AG08395 (cell line): ENCODE measurements at regions not wholly inside any gene's neighbourhood (a gene's known extent, or its start where the extent isn't known, plus 50 kb on each side); places are given as distances from the start of the nearest gene placed in this dataset.

Experiments used
- DNase-seq: peaks from one replicate; pipeline ENCODE4 v3.0.0; 2012; ENCODE audit warnings: mixed read lengths, low spot score

DNA sequence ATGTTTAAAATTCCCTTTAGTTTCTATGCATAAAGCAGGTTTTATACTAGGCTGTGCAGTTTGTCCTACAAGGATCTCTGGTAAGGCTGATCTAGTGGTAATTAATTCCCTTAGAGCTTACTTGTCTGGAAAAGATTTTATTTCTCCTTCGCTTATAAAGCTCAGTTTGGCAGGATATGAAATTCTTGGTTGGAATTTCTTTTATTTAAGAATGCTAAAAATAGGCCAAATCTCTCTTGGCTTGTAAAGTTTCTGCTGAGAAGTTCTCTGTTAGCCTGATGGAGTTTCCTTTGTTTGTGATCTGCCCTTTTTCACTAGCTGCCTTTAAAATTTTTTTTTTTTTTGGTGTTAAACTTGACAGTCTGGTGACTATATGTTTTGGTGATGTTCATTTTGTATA, 237.1 kb upstream of the TLE4 start:
- no peak for DNase-seq

- DNase-seq = no peak
Measured at GRCh38 chr9:79335987-79336386, 235.8 kb upstream of the TLE4 start.

- no peak for DNase-seq
Measured at GRCh38 chr9:79341561-79341960, 230.2 kb upstream of the TLE4 start.

DNA sequence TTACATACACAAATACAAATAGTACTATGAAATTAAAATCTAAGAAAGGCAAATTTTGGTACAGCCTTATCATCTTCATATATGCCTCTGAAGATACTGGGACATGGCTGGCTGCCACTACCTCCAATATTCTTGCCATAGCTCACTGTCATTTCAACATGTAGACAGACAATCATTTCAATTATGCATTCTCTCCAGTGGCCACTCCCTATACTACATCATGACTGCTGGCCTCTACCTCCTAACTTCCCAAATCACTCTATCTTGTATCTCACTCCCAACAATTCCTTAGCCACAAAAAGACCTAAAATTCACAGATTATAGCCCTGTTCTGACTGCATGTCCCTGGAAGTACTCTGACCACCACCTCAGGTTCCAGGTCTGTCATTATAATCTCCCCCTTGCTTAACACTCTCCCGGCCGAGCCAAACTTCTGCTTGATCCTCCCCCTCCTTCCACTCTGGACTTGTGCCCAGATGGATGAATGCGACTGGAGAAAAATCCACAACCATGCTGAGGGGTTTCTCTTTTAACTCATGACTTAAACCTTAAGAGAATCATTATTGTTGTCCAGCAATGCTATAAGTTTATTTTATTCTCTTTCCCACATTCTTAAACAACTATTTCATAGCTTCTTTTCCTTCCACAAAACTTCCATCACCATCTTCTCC, 225.3 kb upstream of the TLE4 start:
- peak; percentile 5 for DNase-seq

- DNase-seq = no peak
Measured at GRCh38 chr9:79352322-79352721, 219.4 kb upstream of the TLE4 start.

GRCh38 chr9:79353856-79354520, 217.8 kb upstream of the TLE4 start:
- DNase-seq = peak; percentile 36

DNA sequence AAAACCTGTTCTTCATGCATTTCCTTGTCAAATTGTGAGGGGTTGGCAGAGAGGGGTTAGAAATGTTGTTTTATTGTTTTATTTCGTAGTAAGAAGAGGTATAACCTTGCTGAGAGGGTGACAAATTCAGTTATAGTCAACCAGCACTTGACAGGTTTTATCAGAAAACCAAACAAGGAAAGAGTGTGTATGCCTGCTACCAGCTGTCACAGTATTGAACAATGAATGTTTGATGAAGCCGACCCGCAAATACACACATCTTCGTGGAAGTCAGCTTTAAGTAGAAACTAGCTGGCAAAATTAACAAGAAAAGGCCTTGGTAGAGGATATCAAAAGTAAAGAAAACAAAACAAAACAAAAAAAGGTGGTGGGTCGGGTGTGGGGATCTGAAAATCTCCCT, 214.6 kb upstream of the TLE4 start:
- no peak for DNase-seq

GRCh38 chr9:79357616-79358015, 214.1 kb upstream of the TLE4 start:
- DNase-seq = no peak

DNA sequence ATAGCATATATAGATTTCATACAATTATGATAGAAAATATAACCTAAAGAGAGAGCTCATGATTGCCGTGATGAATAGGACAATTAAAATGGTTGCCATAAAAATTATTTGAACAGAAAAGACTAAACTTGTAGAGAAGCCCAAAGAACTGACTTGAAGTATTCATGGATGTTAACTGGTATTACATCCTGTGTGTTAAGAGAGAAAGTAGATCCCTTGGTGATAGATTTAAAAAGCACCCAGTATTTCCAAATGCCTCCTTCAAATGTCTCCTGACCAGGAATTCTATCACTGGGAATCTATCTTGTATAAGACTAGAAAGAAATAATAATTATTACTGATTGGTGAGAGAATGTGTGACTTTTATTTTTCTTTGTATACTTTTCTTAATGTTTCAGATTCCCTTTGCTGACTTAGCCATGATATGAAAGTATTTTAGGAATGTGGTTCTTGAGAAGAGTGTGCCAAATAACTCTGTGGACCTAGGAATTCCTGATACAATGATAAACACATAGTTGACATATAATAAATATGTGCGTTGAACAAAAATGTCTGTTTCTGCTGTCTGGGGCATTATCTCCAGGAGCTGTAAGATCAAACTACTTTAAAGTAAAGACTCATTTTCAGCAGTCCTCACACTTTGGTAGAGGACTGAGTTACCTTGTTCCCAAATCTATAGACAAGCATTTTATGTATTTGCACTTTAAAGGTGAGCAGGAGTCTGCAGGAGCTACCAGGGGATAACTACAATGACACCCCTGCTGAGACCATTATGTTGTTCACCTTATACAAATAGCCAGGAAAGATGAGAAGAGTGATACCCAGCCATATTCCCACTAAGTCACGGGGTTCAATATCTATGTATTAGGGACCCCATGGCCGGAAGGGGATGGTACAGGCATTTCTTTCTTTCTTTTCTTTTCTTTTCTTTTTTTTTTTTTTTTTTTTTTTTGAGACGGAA, 211.1 kb upstream of the TLE4 start:
- peak; percentile 20 for DNase-seq

- no peak for DNase-seq
Measured at GRCh38 chr9:79362100-79363081, 209.4 kb upstream of the TLE4 start.

- DNase-seq = no peak
Measured at GRCh38 chr9:79369676-79370075, 202.1 kb upstream of the TLE4 start.

GRCh38 chr9:79371301-79371700, 200.5 kb upstream of the TLE4 start:
- no peak for DNase-seq

- DNase-seq = no peak
Measured at GRCh38 chr9:79371948-79372555, 199.7 kb upstream of the TLE4 start.

DNA sequence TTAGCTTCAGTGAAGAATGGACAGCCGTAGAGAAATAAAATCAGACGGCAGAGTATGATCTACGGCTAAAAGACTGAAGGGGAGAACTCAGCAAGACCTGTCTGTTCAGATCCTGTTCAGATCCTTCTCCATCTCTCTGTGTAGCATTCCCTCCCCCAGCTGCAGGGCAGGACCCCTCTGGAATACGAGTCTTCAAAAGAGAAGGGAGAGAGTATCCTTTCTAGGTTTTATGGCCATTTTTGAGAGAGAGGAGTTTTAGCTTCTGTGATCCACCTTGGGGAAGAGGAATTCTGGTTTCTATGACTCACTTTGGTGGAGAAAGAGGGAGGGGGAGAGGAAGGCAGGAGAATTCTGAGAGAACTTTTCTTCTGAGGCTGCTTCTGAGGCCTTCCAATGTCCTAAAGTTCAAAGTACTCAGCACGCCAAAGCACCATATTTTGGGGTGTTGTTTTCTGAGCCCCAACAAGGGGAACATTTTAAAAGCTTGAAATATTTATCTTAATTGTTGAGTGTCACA, 194.4 kb upstream of the TLE4 start:
- DNase-seq = no peak

DNA sequence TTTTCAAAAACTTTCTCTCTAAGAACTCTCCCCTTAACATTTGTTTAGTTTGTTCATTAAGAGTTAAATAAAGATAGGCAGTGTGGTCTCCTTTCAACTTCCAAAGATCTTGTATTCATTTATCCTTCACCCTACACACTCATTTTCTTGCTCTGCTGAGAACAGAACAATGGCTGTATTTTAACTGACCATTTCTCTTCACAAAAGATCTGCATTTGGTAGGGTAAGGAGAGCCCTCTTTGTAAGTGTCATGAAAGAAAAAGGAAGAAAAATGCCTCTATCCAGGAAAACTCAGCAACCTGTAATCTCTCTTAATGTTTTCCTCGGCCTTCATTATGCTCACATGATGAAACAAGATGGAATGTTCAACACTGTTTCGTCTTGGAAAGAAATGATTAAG, 193.7 kb upstream of the TLE4 start:
- DNase-seq = no peak

DNA sequence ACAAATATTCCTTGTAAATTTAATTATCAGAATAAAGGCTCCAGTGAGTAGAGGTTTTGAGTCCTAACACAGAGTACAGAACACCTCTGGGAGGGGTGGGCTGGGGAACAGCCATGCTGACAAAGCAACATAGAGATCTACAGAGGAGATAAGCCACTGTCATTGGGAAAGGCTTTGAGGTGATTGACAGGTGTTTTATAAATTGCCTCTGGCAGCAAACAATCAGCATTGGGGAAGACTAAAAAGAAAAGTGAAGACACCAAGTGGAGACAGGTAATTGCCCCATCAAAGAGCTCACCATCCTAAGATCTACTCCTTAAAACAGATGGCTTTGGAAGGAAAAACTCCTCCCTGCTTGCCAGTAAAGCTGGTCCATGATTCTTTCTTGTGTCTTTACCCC, 189.7 kb upstream of the TLE4 start:
- DNase-seq = no peak

- DNase-seq = no peak
Measured at GRCh38 chr9:79382458-79382857, 189.3 kb upstream of the TLE4 start.

GRCh38 chr9:79383096-79383495, 188.7 kb upstream of the TLE4 start:
- DNase-seq = no peak

DNA sequence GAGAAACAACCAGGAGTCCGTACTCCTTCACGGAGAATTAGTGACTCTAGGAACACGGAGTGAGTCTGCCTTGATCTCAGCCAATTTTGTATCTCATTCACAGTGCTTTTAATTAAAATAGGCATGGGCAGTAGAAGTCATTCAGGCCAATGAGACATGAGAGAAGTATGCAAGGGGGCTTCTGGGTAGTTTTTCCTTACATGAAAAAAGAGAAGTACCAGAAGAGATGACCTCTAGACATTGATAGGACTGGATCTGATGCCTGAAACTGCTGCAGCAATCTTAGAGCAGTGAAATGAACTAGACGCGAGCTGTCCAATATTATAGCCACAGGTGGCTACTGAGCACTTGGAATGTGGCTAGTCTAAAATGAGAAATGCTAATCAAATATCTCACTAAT, 187.7 kb upstream of the TLE4 start:
- no peak for DNase-seq

DNA sequence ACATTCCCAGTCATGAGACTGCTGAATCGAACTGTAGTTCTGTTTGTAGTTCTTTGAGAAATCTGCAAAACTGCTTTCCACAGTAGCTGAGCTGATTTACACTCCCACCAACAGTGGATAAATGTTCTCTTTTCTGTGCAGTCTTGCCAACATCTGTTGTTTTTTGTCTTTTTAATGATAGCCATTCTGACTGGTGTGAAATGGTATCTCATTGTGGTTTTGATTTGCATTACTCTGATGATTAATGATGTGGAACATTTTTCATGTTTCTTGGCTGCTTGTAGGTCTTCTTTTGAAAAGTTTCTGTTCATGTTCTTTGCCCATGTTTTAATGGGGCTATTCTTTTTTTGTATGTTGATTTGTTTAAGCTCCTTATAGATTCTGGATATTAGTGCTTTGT, 187.3 kb upstream of the TLE4 start:
- no peak for DNase-seq
